Prostate gland (tissue), 1 donor: ENCODE measurements at regions not wholly inside any gene's neighbourhood (a gene's known extent, or its start where the extent isn't known, plus 50 kb on each side); places are given as distances from the start of the nearest gene placed in this dataset.

Source experiments
- POLR2A ChIP-seq: fragments of 450-650 bp; IDR thresholded peaks from one replicate; pipeline ENCODE4 v1.6.1; 2016; ENCODE audit warnings: antibody characterized with exemption, mild to moderate bottlenecking
- POLR2AphosphoS5 ChIP-seq: sonication (generic); formaldehyde crosslinking; IDR thresholded peaks from one replicate; pipeline ENCODE4 v1.6.1; 2017; ENCODE audit warnings: antibody characterized with exemption

DNA sequence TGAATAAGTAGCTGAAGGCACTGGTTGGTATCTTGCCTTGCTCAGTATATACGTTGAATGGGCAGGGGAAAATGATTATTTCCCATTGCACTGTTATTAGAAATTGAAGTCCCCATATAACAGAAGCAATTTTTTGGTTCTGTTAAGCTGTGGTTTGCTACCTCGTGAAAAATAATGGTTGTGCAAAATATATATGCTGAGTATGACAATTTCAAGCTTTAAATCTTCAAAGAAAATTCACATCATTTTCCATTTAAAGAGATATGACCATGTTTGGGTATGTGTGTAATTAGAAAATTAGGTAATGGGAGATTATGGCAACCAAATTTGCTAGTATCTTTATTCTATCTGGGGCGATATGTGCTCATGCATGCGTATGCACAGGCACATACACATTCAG lies 139.8 kb downstream of the DMAC1 start:
- TF ChIP-seq POLR2A, result no peak
- no peak for TF ChIP-seq POLR2AphosphoS5
